GM12878 (cell line): ENCODE measurements at regions not wholly inside any gene's neighbourhood (a gene's known extent, or its start where the extent isn't known, plus 50 kb on each side); places are given as distances from the start of the nearest gene placed in this dataset.

Source experiments
- ATAC-seq: fragments of 200-7000 bp; cut with Tn5 transposase; 3 replicates; pipeline ENCODE4 v1.9.1; 2020; ENCODE audit warnings: mild to moderate bottlenecking, moderate library complexity
- BruUV-seq: library from RNA; stranded (reverse); fragments of 400-500 nt; replicated peaks from 2 replicates; lab custom pipeline; 2021; lab: Mats Ljungman, UMichigan
- CTCF ChIA-PET: fragments of 300-600 bp; sonication (Branson Sonifier 250); formaldehyde crosslinking; extraction: SDS; loops from one replicate; lab custom pipeline; 2021; ENCODE audit warnings: inconsistent platforms; lab: Yijun Ruan, JAX
- POLR2A ChIA-PET: fragments of 350-600 bp; formaldehyde crosslinking; extraction: SDS; loops from one replicate; lab custom pipeline; 2021; ENCODE audit warnings: inconsistent platforms; lab: Charles Lee
- RAD21 ChIA-PET: fragments of 300-600 bp; sonication (Branson Sonifier 250); formaldehyde crosslinking; loops from one replicate; lab custom pipeline; 2023; ENCODE audit warnings: antibody characterized with exemption; ENCODE audit not compliant: unreplicated experiment; lab: Charles Lee
- SMC1A ChIA-PET: fragments of 300-600 bp; sonication (Branson Sonifier 250); formaldehyde crosslinking; loops from one replicate; lab custom pipeline; 2023; ENCODE audit not compliant: unreplicated experiment, uncharacterized antibody; lab: Charles Lee
- DNase-seq: peaks from one replicate; pipeline ENCODE4 v3.0.0-alpha.2; 2011; ENCODE audit warnings: low read depth, low spot score
- FAIRE-seq: peaks from 3 replicates; lab custom pipeline; 2011; peaks lifted over from hg19 to GRCh38; lab: Jason Lieb, UNC
- H2AFZ ChIP-seq: 2 replicates; pipeline ENCODE4 v1.6.0; 2011; ENCODE audit warnings: low read depth, low read length, control low read depth; ENCODE audit not compliant: control insufficient read depth
- H3K27ac ChIP-seq: 2 replicates; pipeline ENCODE4 v1.5.1; 2011; ENCODE audit warnings: control low read depth; ENCODE audit not compliant: control insufficient read depth, insufficient read depth
- H3K27me3 ChIP-seq, 2 experiments: replicated peaks in 1 of 2; 2 replicates each; pipeline versions ENCODE4 v1.6.0 to v1.6.1; 2011; ENCODE audit warnings: low read length in 1 of 2; ENCODE audit not compliant: control insufficient read depth in 2 of 2, insufficient read depth in 2 of 2
- H3K36me3 ChIP-seq, 2 experiments: 2 replicates each; pipeline ENCODE4 v1.5.1; 2011; ENCODE audit warnings: low read length in 1 of 2; ENCODE audit not compliant: control insufficient read depth in 2 of 2, insufficient read depth in 2 of 2
- H3K4me1 ChIP-seq: 2 replicates; pipeline ENCODE4 v1.6.1; 2011; ENCODE audit warnings: mild to moderate bottlenecking, low read length, moderate library complexity, mixed read lengths; ENCODE audit not compliant: control insufficient read depth, insufficient read depth
- H3K4me2 ChIP-seq: 2 replicates; pipeline ENCODE4 v1.6.0; 2011; ENCODE audit warnings: control low read depth; ENCODE audit not compliant: control insufficient read depth, insufficient read depth
- H3K4me3 ChIP-seq: fragments of 200-600 bp; sonication (generic); 2 replicates; pipeline ENCODE4 v1.5.1; 2016
- H3K79me2 ChIP-seq: 2 replicates; pipeline ENCODE4 v1.6.0; 2011; ENCODE audit warnings: low read length; ENCODE audit not compliant: control insufficient read depth, insufficient read depth
- H3K9ac ChIP-seq: 2 replicates; pipeline ENCODE4 v1.8.0; 2011; ENCODE audit warnings: low read length, control low read depth, mixed read lengths; ENCODE audit not compliant: control insufficient read depth, insufficient read depth
- H3K9me3 ChIP-seq: replicated peaks from 3 replicates; pipeline ENCODE4 v1.5.1; 2011; ENCODE audit warnings: mild to moderate bottlenecking, low read length; ENCODE audit not compliant: control insufficient read depth, insufficient read depth
- H4K20me1 ChIP-seq: 2 replicates; pipeline ENCODE4 v1.6.0; 2011; ENCODE audit not compliant: control insufficient read depth, insufficient read depth
- NR2C2 ChIP-seq: IDR thresholded peaks from 2 replicates; pipeline ENCODE4 v1.6.1; 2011; ENCODE audit warnings: borderline replicate concordance, low read depth; ENCODE audit not compliant: control insufficient read depth, insufficient read length
- POU2F2 ChIP-seq: IDR thresholded peaks from 3 replicates; pipeline ENCODE4 v1.6.1; 2011; ENCODE audit warnings: low read depth, mild to moderate bottlenecking, low read length, borderline replicate concordance
- RUNX3 ChIP-seq: IDR thresholded peaks from 2 replicates; pipeline ENCODE4 v1.6.1; 2012; ENCODE audit warnings: low read length, inconsistent platforms
- SUPT20H ChIP-seq: IDR thresholded peaks from 2 replicates; pipeline ENCODE4 v1.6.1; 2011; ENCODE audit warnings: low read depth, mild to moderate bottlenecking, low read length, moderate library complexity, borderline replicate concordance; ENCODE audit not compliant: control insufficient read depth
- SUZ12 ChIP-seq: fragments of 200-600 bp; sonication (generic); IDR thresholded peaks from one replicate; pipeline ENCODE4 v1.6.1; 2018; ENCODE audit warnings: antibody characterized with exemption, mild to moderate bottlenecking; ENCODE audit not compliant: unreplicated experiment
- ZNF207 ChIP-seq: fragments of 450-650 bp; IDR thresholded peaks from 2 replicates; pipeline ENCODE4 v1.6.1; 2014; ENCODE audit warnings: antibody characterized with exemption, mild to moderate bottlenecking, borderline replicate concordance
- ZNF217 ChIP-seq: fragments of 450-650 bp; IDR thresholded peaks from 2 replicates; pipeline ENCODE4 v1.6.1; 2017; ENCODE audit warnings: antibody characterized with exemption, mild to moderate bottlenecking
- WGBS: methylation state at CpG from one replicate; pipeline ENCODE4 v1.1.6; 2016; ENCODE audit warnings: low lambda C conversion rate; ENCODE audit not compliant: insufficient replicate concordance, insufficient coverage; ENCODE audit errors: missing lambda C conversion rate; 5-methylcytosine and 5-hydroxymethylcytosine counted together
- in situ Hi-C: fragments of 300-500 bp; cut with MboI; formaldehyde crosslinking; loops from 9 replicates; pipeline ENCODE4 v1.14.3; 2018; ENCODE audit warnings: mixed read lengths
- intact Hi-C: fragments of 100-400 bp; cut with micrococcal nuclease; formaldehyde crosslinking; loops from one replicate; pipeline ENCODE4 v1.14.2; 2022; ENCODE audit not compliant: unreplicated experiment
- TF ChIP-seq, protein P1 (sequence below): fragments of 150-350 bp; IDR thresholded peaks from 2 replicates; pipeline ENCODE4 v1.6.1; 2014; ENCODE audit warnings: mild to moderate bottlenecking, low read depth, low read length
- TF ChIP-seq, protein P2 (sequence below): fragments of 450-650 bp; IDR thresholded peaks from 2 replicates; pipeline ENCODE4 v1.6.1; 2017; ENCODE audit warnings: mild to moderate bottlenecking, low read depth, inconsistent platforms; ENCODE audit not compliant: poor library complexity, severe bottlenecking
- TF ChIP-seq, protein P3 (sequence below): IDR thresholded peaks from 2 replicates; pipeline ENCODE4 v1.6.1; 2012; ENCODE audit warnings: low read depth, low read length, improper control_type of control experiment
- TF ChIP-seq, protein P4 (sequence below): fragments of 450-650 bp; IDR thresholded peaks from 2 replicates; pipeline ENCODE4 v1.6.1; 2017; ENCODE audit warnings: mild to moderate bottlenecking, moderate library complexity
- TF ChIP-seq, protein P5 (sequence below): fragments of 450-650 bp; formaldehyde crosslinking; IDR thresholded peaks from 2 replicates; pipeline ENCODE4 v1.5.0; 2022; ENCODE audit warnings: mild to moderate bottlenecking, missing genetic modification characterization

DNA sequence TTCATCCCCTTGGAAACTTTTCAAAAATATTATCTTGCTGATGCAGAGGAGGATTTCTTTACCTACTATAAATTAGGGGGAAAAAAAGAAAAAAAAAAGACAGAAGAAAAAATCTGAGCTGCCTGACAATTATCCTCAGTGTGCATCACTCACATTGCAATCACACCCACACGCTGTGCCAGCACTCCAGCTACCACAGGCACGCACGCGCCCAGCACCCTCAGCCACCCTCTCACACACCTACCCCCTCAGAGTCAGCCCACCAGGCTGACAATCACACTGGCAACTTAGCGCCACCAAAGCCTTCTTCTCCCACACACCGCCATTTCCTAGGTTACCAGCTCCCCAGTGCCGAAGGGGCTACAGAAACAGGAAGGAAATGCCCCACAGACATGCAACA lies 236.1 kb downstream of the KCNA4 start:
- no peak overlapping the region for H2AFZ ChIP-seq
- no TSS peak for BruUV-seq
- in situ Hi-C loops, result no loop called here
- H3K79me2 ChIP-seq, result no peaks in the 10 kb centered on the region
- CTCF ChIA-PET, result no interaction called here
- H3K27ac ChIP-seq, result no peak overlapping the region
- intact Hi-C loops, result no loop called here
- WGBS, result 40% methylated on average over 7 of the region's 7 CpGs
- no peak for FAIRE-seq
- H3K4me1 ChIP-seq, result no peaks in the 10 kb centered on the region
- H3K4me3 ChIP-seq, result no peak overlapping the region
- DNase-seq, result no peak
- H3K9me3 ChIP-seq, result no peaks in the 10 kb centered on the region
- ATAC-seq, result no peak
- TF ChIP-seq, protein P1, sequence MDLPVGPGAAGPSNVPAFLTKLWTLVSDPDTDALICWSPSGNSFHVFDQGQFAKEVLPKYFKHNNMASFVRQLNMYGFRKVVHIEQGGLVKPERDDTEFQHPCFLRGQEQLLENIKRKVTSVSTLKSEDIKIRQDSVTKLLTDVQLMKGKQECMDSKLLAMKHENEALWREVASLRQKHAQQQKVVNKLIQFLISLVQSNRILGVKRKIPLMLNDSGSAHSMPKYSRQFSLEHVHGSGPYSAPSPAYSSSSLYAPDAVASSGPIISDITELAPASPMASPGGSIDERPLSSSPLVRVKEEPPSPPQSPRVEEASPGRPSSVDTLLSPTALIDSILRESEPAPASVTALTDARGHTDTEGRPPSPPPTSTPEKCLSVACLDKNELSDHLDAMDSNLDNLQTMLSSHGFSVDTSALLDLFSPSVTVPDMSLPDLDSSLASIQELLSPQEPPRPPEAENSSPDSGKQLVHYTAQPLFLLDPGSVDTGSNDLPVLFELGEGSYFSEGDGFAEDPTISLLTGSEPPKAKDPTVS, result no peak
- TF ChIP-seq SUZ12, result no peak
- TF ChIP-seq, protein P2, sequence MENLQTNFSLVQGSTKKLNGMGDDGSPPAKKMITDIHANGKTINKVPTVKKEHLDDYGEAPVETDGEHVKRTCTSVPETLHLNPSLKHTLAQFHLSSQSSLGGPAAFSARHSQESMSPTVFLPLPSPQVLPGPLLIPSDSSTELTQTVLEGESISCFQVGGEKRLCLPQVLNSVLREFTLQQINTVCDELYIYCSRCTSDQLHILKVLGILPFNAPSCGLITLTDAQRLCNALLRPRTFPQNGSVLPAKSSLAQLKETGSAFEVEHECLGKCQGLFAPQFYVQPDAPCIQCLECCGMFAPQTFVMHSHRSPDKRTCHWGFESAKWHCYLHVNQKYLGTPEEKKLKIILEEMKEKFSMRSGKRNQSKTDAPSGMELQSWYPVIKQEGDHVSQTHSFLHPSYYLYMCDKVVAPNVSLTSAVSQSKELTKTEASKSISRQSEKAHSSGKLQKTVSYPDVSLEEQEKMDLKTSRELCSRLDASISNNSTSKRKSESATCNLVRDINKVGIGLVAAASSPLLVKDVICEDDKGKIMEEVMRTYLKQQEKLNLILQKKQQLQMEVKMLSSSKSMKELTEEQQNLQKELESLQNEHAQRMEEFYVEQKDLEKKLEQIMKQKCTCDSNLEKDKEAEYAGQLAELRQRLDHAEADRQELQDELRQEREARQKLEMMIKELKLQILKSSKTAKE, result no peak
- TF ChIP-seq POU2F2, result no peak
- TF ChIP-seq, protein P3, sequence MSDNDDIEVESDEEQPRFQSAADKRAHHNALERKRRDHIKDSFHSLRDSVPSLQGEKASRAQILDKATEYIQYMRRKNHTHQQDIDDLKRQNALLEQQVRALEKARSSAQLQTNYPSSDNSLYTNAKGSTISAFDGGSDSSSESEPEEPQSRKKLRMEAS, result no peak
- TF ChIP-seq RUNX3, result no peak
- no peak for TF ChIP-seq NR2C2
- no peak for TF ChIP-seq ZNF207
- TF ChIP-seq SUPT20H, result no peak
- TF ChIP-seq, protein P4, sequence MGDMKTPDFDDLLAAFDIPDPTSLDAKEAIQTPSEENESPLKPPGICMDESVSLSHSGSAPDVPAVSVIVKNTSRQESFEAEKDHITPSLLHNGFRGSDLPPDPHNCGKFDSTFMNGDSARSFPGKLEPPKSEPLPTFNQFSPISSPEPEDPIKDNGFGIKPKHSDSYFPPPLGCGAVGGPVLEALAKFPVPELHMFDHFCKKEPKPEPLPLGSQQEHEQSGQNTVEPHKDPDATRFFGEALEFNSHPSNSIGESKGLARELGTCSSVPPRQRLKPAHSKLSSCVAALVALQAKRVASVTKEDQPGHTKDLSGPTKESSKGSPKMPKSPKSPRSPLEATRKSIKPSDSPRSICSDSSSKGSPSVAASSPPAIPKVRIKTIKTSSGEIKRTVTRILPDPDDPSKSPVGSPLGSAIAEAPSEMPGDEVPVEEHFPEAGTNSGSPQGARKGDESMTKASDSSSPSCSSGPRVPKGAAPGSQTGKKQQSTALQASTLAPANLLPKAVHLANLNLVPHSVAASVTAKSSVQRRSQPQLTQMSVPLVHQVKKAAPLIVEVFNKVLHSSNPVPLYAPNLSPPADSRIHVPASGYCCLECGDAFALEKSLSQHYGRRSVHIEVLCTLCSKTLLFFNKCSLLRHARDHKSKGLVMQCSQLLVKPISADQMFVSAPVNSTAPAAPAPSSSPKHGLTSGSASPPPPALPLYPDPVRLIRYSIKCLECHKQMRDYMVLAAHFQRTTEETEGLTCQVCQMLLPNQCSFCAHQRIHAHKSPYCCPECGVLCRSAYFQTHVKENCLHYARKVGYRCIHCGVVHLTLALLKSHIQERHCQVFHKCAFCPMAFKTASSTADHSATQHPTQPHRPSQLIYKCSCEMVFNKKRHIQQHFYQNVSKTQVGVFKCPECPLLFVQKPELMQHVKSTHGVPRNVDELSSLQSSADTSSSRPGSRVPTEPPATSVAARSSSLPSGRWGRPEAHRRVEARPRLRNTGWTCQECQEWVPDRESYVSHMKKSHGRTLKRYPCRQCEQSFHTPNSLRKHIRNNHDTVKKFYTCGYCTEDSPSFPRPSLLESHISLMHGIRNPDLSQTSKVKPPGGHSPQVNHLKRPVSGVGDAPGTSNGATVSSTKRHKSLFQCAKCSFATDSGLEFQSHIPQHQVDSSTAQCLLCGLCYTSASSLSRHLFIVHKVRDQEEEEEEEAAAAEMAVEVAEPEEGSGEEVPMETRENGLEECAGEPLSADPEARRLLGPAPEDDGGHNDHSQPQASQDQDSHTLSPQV, result no peak
- TF ChIP-seq, protein P5, sequence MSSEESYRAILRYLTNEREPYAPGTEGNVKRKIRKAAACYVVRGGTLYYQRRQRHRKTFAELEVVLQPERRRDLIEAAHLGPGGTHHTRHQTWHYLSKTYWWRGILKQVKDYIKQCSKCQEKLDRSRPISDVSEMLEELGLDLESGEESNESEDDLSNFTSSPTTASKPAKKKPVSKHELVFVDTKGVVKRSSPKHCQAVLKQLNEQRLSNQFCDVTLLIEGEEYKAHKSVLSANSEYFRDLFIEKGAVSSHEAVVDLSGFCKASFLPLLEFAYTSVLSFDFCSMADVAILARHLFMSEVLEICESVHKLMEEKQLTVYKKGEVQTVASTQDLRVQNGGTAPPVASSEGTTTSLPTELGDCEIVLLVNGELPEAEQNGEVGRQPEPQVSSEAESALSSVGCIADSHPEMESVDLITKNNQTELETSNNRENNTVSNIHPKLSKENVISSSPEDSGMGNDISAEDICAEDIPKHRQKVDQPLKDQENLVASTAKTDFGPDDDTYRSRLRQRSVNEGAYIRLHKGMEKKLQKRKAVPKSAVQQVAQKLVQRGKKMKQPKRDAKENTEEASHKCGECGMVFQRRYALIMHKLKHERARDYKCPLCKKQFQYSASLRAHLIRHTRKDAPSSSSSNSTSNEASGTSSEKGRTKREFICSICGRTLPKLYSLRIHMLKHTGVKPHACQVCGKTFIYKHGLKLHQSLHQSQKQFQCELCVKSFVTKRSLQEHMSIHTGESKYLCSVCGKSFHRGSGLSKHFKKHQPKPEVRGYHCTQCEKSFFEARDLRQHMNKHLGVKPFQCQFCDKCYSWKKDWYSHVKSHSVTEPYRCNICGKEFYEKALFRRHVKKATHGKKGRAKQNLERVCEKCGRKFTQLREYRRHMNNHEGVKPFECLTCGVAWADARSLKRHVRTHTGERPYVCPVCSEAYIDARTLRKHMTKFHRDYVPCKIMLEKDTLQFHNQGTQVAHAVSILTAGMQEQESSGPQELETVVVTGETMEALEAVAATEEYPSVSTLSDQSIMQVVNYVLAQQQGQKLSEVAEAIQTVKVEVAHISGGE, result no peak
- TF ChIP-seq ZNF217, result no peak
- RAD21 ChIA-PET, result no interaction called here
- SMC1A ChIA-PET, result no interaction called here
- H4K20me1 ChIP-seq, result no peaks in the 10 kb centered on the region
- H3K9ac ChIP-seq, result no peak overlapping the region
- H3K36me3 ChIP-seq, result no peaks in the 10 kb centered on the region
- H3K4me2 ChIP-seq, result no peak overlapping the region
- POLR2A ChIA-PET, result no interaction called here
- H3K27me3 ChIP-seq, result no peaks in the 10 kb centered on the region
